AG20443 (cell line): ENCODE measurements at regions not wholly inside any gene's neighbourhood (a gene's known extent, or its start where the extent isn't known, plus 50 kb on each side); places are given as distances from the start of the nearest gene placed in this dataset.
A peak's percentile ranks its signal among the peaks of the same experiment; 100 is the strongest.

Experiments
- DNase-seq: peaks from one replicate; pipeline ENCODE4 v3.0.0; 2012; ENCODE audit warnings: low spot score, mixed read lengths

GRCh38 chr2:186187854-186188253 is 298.2 kb upstream of the ZC3H15 start:
- DNase-seq = no peak

- DNase-seq = no peak
Observed at GRCh38 chr2:186189816-186190215, 296.2 kb upstream of the ZC3H15 start.

GRCh38 chr2:186195696-186196095 is 290.4 kb upstream of the ZC3H15 start:
- DNase-seq = no peak

- DNase-seq = no peak
Observed at GRCh38 chr2:186197955-186198354, 288.1 kb upstream of the ZC3H15 start.

GRCh38 chr2:186199029-186199428 is 287.0 kb upstream of the ZC3H15 start:
- DNase-seq = no peak

GRCh38 chr2:186201371-186201770 is 284.7 kb upstream of the ZC3H15 start:
- no peak for DNase-seq

GRCh38 chr2:186205254-186205911 is 280.7 kb upstream of the ZC3H15 start:
- DNase-seq = no peak

- DNase-seq = no peak
Observed at GRCh38 chr2:186209532-186209931, 276.5 kb upstream of the ZC3H15 start.

- no peak for DNase-seq
Observed at GRCh38 chr2:186220409-186220808, 265.7 kb upstream of the ZC3H15 start.

GRCh38 chr2:186229265-186229664 is 256.8 kb upstream of the ZC3H15 start:
- DNase-seq = no peak

GRCh38 chr2:186241874-186242273 is 244.2 kb upstream of the ZC3H15 start:
- no peak for DNase-seq

GRCh38 chr2:186254759-186255158 is 231.3 kb upstream of the ZC3H15 start:
- DNase-seq = no peak

GRCh38 chr2:186255823-186256222 is 230.2 kb upstream of the ZC3H15 start:
- DNase-seq = no peak

- peak; percentile 33 for DNase-seq
Observed at GRCh38 chr2:186256540-186256939, 229.5 kb upstream of the ZC3H15 start.

GRCh38 chr2:186263673-186264250 is 222.3 kb upstream of the ZC3H15 start:
- no peak for DNase-seq

- no peak for DNase-seq
Observed at GRCh38 chr2:186269536-186269935, 216.5 kb upstream of the ZC3H15 start.

- DNase-seq = no peak
Observed at GRCh38 chr2:186273953-186274352, 212.1 kb upstream of the ZC3H15 start.

- peak; percentile 47 for DNase-seq
Observed at GRCh38 chr2:186274936-186275575, 211.0 kb upstream of the ZC3H15 start.

- no peak for DNase-seq
Observed at GRCh38 chr2:186276909-186277308, 209.2 kb upstream of the ZC3H15 start.

GRCh38 chr2:186281726-186282125 is 204.3 kb upstream of the ZC3H15 start:
- no peak for DNase-seq

- no peak for DNase-seq
Observed at GRCh38 chr2:186294248-186294888, 191.7 kb upstream of the ZC3H15 start.

- DNase-seq = no peak
Observed at GRCh38 chr2:186299610-186300009, 186.4 kb upstream of the ZC3H15 start.

GRCh38 chr2:186302263-186302662 is 183.8 kb upstream of the ZC3H15 start:
- DNase-seq = no peak
